GM19467 (cell line): ENCODE measurements at regions not wholly inside any gene's neighbourhood (a gene's known extent, or its start where the extent isn't known, plus 50 kb on each side); places are given as distances from the start of the nearest gene placed in this dataset.
"Not testable (repeated sequence)": the region's sequence is repeated elsewhere in the genome, so short reads cannot be mapped to it uniquely, and the experiment has no call there.

Source experiments
- ATAC-seq: cut with Tn5 transposase; IDR thresholded peaks from one replicate; pipeline ENCODE4 v1.9.1; 2021; ENCODE audit warnings: mild to moderate bottlenecking, moderate library complexity; ENCODE audit not compliant: unreplicated experiment

- ATAC-seq, result no peak
These were observed 50.4 kb upstream of the ARHGEF7 start for GRCh38 chr13:111064661-111065060.

GRCh38 chr13:111062966-111063365, 52.1 kb upstream of the ARHGEF7 start:
- no peak for ATAC-seq

- no peak for ATAC-seq
These were observed 52.8 kb upstream of the ARHGEF7 start for GRCh38 chr13:111062305-111062704.

- no peak for ATAC-seq
These were observed 53.6 kb upstream of the ARHGEF7 start for GRCh38 chr13:111061358-111062045.

GRCh38 chr13:111060237-111060919, 54.7 kb upstream of the ARHGEF7 start:
- no peak for ATAC-seq

GRCh38 chr13:111058796-111059506, 56.2 kb upstream of the ARHGEF7 start:
- ATAC-seq, result no peak

GRCh38 chr13:111058339-111058738, 56.8 kb upstream of the ARHGEF7 start:
- ATAC-seq, result not testable (repeated sequence)

- not testable (repeated sequence) for ATAC-seq
These were observed 63.3 kb upstream of the ARHGEF7 start for GRCh38 chr13:111051726-111052232.

- no peak for ATAC-seq
These were observed 63.9 kb upstream of the ARHGEF7 start for GRCh38 chr13:111051041-111051725.

GRCh38 chr13:111050539-111050879, 64.6 kb upstream of the ARHGEF7 start:
- no peak for ATAC-seq

- no peak for ATAC-seq
These were observed 65.1 kb upstream of the ARHGEF7 start for GRCh38 chr13:111049791-111050538.

- ATAC-seq, result no peak
These were observed 66.7 kb upstream of the ARHGEF7 start for GRCh38 chr13:111048387-111048786.

GRCh38 chr13:111047326-111047725, 67.8 kb upstream of the ARHGEF7 start:
- no peak for ATAC-seq

GRCh38 chr13:111046590-111047141, 68.4 kb upstream of the ARHGEF7 start:
- ATAC-seq, result peak; percentile 44

GRCh38 chr13:111045170-111045569, 69.9 kb upstream of the ARHGEF7 start:
- ATAC-seq, result no peak

GRCh38 chr13:111044087-111044830, 70.9 kb upstream of the ARHGEF7 start:
- ATAC-seq, result no peak

- ATAC-seq, result no peak
These were observed 71.5 kb upstream of the ARHGEF7 start for GRCh38 chr13:111043575-111043982.

GRCh38 chr13:111042661-111043226, 72.4 kb upstream of the ARHGEF7 start:
- ATAC-seq, result no peak

- no peak for ATAC-seq
These were observed 74.3 kb upstream of the ARHGEF7 start for GRCh38 chr13:111040830-111041229.
